IMR-90 (cell line): ENCODE measurements at regions not wholly inside any gene's neighbourhood (a gene's known extent, or its start where the extent isn't known, plus 50 kb on each side); places are given as distances from the start of the nearest gene placed in this dataset.

ENCODE experiments used
- CTCF ChIP-seq: conservative IDR thresholded peaks from 2 replicates; pipeline ENCODE4 v1.5.1; 2012; ENCODE audit warnings: mild to moderate bottlenecking, low read depth, low read length, improper control_type of control experiment
- POLR2A ChIP-seq: IDR thresholded peaks from 2 replicates; pipeline ENCODE4 v1.6.1; 2012; ENCODE audit warnings: mild to moderate bottlenecking, low read depth, low read length

DNA sequence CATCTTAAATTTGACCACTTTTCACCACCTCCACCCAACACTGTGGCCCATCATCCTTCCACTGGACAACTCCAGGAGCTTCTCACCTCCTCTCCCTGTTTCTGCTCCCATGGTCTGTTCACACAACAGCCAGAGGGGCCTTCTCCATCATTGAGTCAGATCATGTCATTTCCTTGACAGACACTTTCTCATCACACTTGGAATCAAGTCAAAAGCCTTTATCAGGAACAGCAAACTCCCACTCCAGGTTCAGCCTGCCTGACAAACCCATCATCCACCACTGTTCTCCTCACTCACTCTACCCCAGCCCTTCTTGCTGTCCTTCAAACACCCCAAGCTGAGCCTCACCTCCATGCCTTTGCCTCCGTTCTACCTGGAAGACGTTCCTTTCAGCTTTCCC lies 78.4 kb upstream of the ADRA1B start:
- TF ChIP-seq CTCF (no peak), POLR2A (no peak)
